GM10266 (cell line): ENCODE measurements at regions not wholly inside any gene's neighbourhood (a gene's known extent, or its start where the extent isn't known, plus 50 kb on each side); places are given as distances from the start of the nearest gene placed in this dataset.

Source experiments
- DNase-seq: peaks from one replicate; pipeline ENCODE4 v3.0.0; 2012; ENCODE audit errors: extremely low spot score
- CTCF ChIP-seq: IDR thresholded peaks from 2 replicates; pipeline ENCODE4 v1.5.1; 2012; ENCODE audit warnings: mild to moderate bottlenecking, low read depth; ENCODE audit not compliant: control insufficient read depth, insufficient read depth; ENCODE audit errors: missing control alignments

- no peak for TF ChIP-seq CTCF
- no peak for DNase-seq
Observed at GRCh38 chr13:88436974-88437373, 765.8 kb downstream of the SLITRK5 start.

GRCh38 chr13:88450515-88450914 is 779.3 kb downstream of the SLITRK5 start:
- TF ChIP-seq CTCF, result no peak
- DNase-seq, result no peak

- DNase-seq, result peak; percentile 6
- TF ChIP-seq CTCF, result no peak
Observed at GRCh38 chr13:88456151-88456550, 785.0 kb downstream of the SLITRK5 start.

GRCh38 chr13:88459331-88459730 is 788.2 kb downstream of the SLITRK5 start:
- TF ChIP-seq CTCF, result no peak

GRCh38 chr13:88461272-88462009 is 790.3 kb downstream of the SLITRK5 start:
- TF ChIP-seq CTCF, result no peak
- no peak for DNase-seq

More at GRCh38 chr13:88459331-88459730, 788.2 kb downstream of the SLITRK5 start:
- DNase-seq, result no peak

- no peak for TF ChIP-seq CTCF
- no peak for DNase-seq
Observed at GRCh38 chr13:88464851-88465250, 793.7 kb downstream of the SLITRK5 start.

- TF ChIP-seq CTCF, result no peak
- peak; percentile 5 for DNase-seq
Observed at GRCh38 chr13:88472316-88472715, 801.1 kb downstream of the SLITRK5 start.
